GM23248 (cell line): ENCODE measurements at regions not wholly inside any gene's neighbourhood (a gene's known extent, or its start where the extent isn't known, plus 50 kb on each side); places are given as distances from the start of the nearest gene placed in this dataset.

Source experiments
- DNase-seq: peaks from one replicate; pipeline ENCODE4 v3.0.0-alpha.2; 2015
- H2AFZ ChIP-seq: fragments of 200-600 bp; sonication (generic); 2 replicates; pipeline ENCODE4 v1.6.1; 2016; ENCODE audit warnings: antibody characterized with exemption
- H3F3A ChIP-seq: fragments of 200-600 bp; sonication (generic); 2 replicates; pipeline ENCODE4 v1.6.1; 2016; ENCODE audit warnings: mild to moderate bottlenecking, antibody characterized with exemption, mixed run types; ENCODE audit not compliant: insufficient read depth
- H3K27ac ChIP-seq: fragments of 200-600 bp; sonication (generic); 2 replicates; pipeline ENCODE4 v1.5.1; 2016; ENCODE audit warnings: mild to moderate bottlenecking
- H3K27me3 ChIP-seq: fragments of 200-600 bp; sonication (generic); replicated peaks from 2 replicates; pipeline ENCODE4 v1.6.1; 2016; ENCODE audit warnings: mild to moderate bottlenecking; ENCODE audit not compliant: insufficient read depth
- H3K36me3 ChIP-seq: fragments of 200-600 bp; sonication (generic); 2 replicates; pipeline ENCODE4 v1.6.1; 2016; ENCODE audit warnings: low read depth, mild to moderate bottlenecking
- H3K4me1 ChIP-seq: fragments of 200-600 bp; sonication (generic); 2 replicates; pipeline ENCODE4 v1.6.1; 2016; ENCODE audit warnings: mild to moderate bottlenecking; ENCODE audit not compliant: insufficient read depth
- H3K4me2 ChIP-seq: fragments of 200-600 bp; sonication (generic); one replicate; pipeline ENCODE4 v1.6.1; 2016; ENCODE audit warnings: mild to moderate bottlenecking; ENCODE audit not compliant: unreplicated experiment
- H3K4me3 ChIP-seq: fragments of 200-600 bp; sonication (generic); 2 replicates; pipeline ENCODE4 v1.5.1; 2016; ENCODE audit warnings: mild to moderate bottlenecking
- H3K79me2 ChIP-seq: fragments of 200-600 bp; sonication (generic); 2 replicates; pipeline ENCODE4 v1.6.1; 2016; ENCODE audit warnings: mild to moderate bottlenecking; ENCODE audit not compliant: insufficient read depth
- H3K9ac ChIP-seq: fragments of 200-600 bp; sonication (generic); 2 replicates; pipeline ENCODE4 v1.6.1; 2016; ENCODE audit warnings: mild to moderate bottlenecking
- H3K9me2 ChIP-seq: fragments of 200-600 bp; sonication (generic); 2 replicates; pipeline ENCODE4 v1.6.1; 2016; ENCODE audit warnings: mixed run types, mild to moderate bottlenecking, moderate library complexity; ENCODE audit not compliant: insufficient read depth
- H3K9me3 ChIP-seq: fragments of 200-600 bp; sonication (generic); one replicate; pipeline ENCODE4 v1.6.1; 2017; ENCODE audit warnings: low read depth
- H4K20me1 ChIP-seq: fragments of 200-600 bp; sonication (generic); 2 replicates; pipeline ENCODE4 v1.6.0; 2016; ENCODE audit not compliant: insufficient read depth
- EZH2 ChIP-seq: fragments of 200-600 bp; sonication (generic); IDR thresholded peaks from 2 replicates; pipeline ENCODE4 v1.6.1; 2018; ENCODE audit warnings: antibody characterized with exemption, mild to moderate bottlenecking; ENCODE audit not compliant: insufficient read depth, poor library complexity, severe bottlenecking
- EZH2phosphoT487 ChIP-seq: fragments of 200-600 bp; sonication (generic); IDR thresholded peaks from 2 replicates; pipeline ENCODE4 v1.6.1; 2018; ENCODE audit warnings: antibody characterized with exemption, moderate library complexity, mild to moderate bottlenecking, low read depth; ENCODE audit not compliant: insufficient read depth
- WGBS, 2 experiments: methylation state at CpG; one replicate each; pipeline ENCODE4 v1.1.6; 2015 to 2017; ENCODE audit warnings: low lambda C conversion rate in 2 of 2, low coverage in 1 of 2; ENCODE audit errors: missing lambda C conversion rate in 2 of 2; 5-methylcytosine and 5-hydroxymethylcytosine counted together
- in situ Hi-C: fragments of 300-500 bp; cut with MboI; formaldehyde crosslinking; loops from 2 replicates; pipeline ENCODE4 v1.15.0; 2020

GRCh38 chr10:128759174-128759573 lies 633.0 kb upstream of the MKI67 start:
- H3K9me3 ChIP-seq, result no peaks in the 10 kb centered on the region
- H3K36me3 ChIP-seq, result no peaks in the 10 kb centered on the region
- WGBS, 2 experiments, result 64 to 70% methylated on average over 8 of the region's 8 CpGs
- no peaks in the 10 kb centered on the region for H4K20me1 ChIP-seq
- no peak overlapping the region for H3K4me2 ChIP-seq
- in situ Hi-C loops, result no loop called here
- no peaks in the 10 kb centered on the region for H3K79me2 ChIP-seq
- no peak for TF ChIP-seq EZH2phosphoT487
- TF ChIP-seq EZH2, result no peak
- H3K9ac ChIP-seq, result no peak overlapping the region
- H3K4me3 ChIP-seq, result no peak overlapping the region
- H2AFZ ChIP-seq, result no peak overlapping the region
- DNase-seq, result no peak
- no peaks in the 10 kb centered on the region for H3K27me3 ChIP-seq
- H3K4me1 ChIP-seq, result no peaks in the 10 kb centered on the region
- H3K27ac ChIP-seq, result no peak overlapping the region
- no peaks in the 10 kb centered on the region for H3K9me2 ChIP-seq
- no peaks in the 10 kb centered on the region for H3F3A ChIP-seq

- no peak overlapping the region for H3K9ac ChIP-seq
- no peaks in the 10 kb centered on the region for H3F3A ChIP-seq
- no peaks in the 10 kb centered on the region for H3K27me3 ChIP-seq
- no peak for TF ChIP-seq EZH2
- no peak for TF ChIP-seq EZH2phosphoT487
- 22 to 30% methylated on average over 4 of the region's 4 CpGs for WGBS, 2 experiments
- no peaks in the 10 kb centered on the region for H3K36me3 ChIP-seq
- no peaks in the 10 kb centered on the region for H3K4me1 ChIP-seq
- no peak for DNase-seq
- H3K79me2 ChIP-seq, result no peaks in the 10 kb centered on the region
- no peaks in the 10 kb centered on the region for H3K9me2 ChIP-seq
- no peak overlapping the region for H2AFZ ChIP-seq
- H3K4me2 ChIP-seq, result no peak overlapping the region
- H3K9me3 ChIP-seq, result no peaks in the 10 kb centered on the region
- H3K4me3 ChIP-seq, result no peak overlapping the region
- in situ Hi-C loops, result no loop called here
- no peak overlapping the region for H3K27ac ChIP-seq
- H4K20me1 ChIP-seq, result no peaks in the 10 kb centered on the region
Observed at GRCh38 chr10:128763588-128763987, 637.4 kb upstream of the MKI67 start.

- Histone ChIP-seq H3F3A (no peaks in the 10 kb centered on the region), H3K4me2 (no peak overlapping the region), H4K20me1 (no peaks in the 10 kb centered on the region), H2AFZ (no peak overlapping the region), H3K36me3 (no peaks in the 10 kb centered on the region), H3K27me3 (no peaks in the 10 kb centered on the region), H3K9me3 (no peaks in the 10 kb centered on the region), H3K9me2 (no peaks in the 10 kb centered on the region), H3K27ac (no peak overlapping the region), H3K4me3 (no peak overlapping the region), H3K9ac (no peak overlapping the region), H3K4me1 (no peaks in the 10 kb centered on the region), H3K79me2 (no peaks in the 10 kb centered on the region)
- TF ChIP-seq EZH2phosphoT487, result no peak
- TF ChIP-seq EZH2, result no peak
- DNase-seq, result no peak
- 36 to 38% methylated on average over 11 of the region's 11 CpGs for WGBS, 2 experiments
- in situ Hi-C loops, result no loop called here
Observed at GRCh38 chr10:128764190-128764589, 638.0 kb upstream of the MKI67 start.

GRCh38 chr10:128766915-128767314 lies 640.7 kb upstream of the MKI67 start:
- Histone ChIP-seq H4K20me1 (no peaks in the 10 kb centered on the region), H3K27ac (no peak overlapping the region), H3K4me2 (no peak overlapping the region), H3K4me1 (no peaks in the 10 kb centered on the region), H3K36me3 (no peaks in the 10 kb centered on the region), H3K9me2 (no peaks in the 10 kb centered on the region), H3K27me3 (no peaks in the 10 kb centered on the region), H3F3A (no peaks in the 10 kb centered on the region), H3K9ac (no peak overlapping the region), H3K79me2 (no peaks in the 10 kb centered on the region), H3K4me3 (no peak overlapping the region), H2AFZ (no peak overlapping the region), H3K9me3 (no peaks in the 10 kb centered on the region)
- in situ Hi-C loops, result no loop called here
- no peak for TF ChIP-seq EZH2
- no peak for TF ChIP-seq EZH2phosphoT487
- DNase-seq, result no peak
- WGBS, 2 experiments, result 19 to 31% methylated on average over 2 of the region's 2 CpGs

GRCh38 chr10:128774979-128775378 lies 648.8 kb upstream of the MKI67 start:
- Histone ChIP-seq H3K9ac (no peak overlapping the region), H3K27ac (no peak overlapping the region), H3K9me2 (no peaks in the 10 kb centered on the region), H3F3A (no peaks in the 10 kb centered on the region), H4K20me1 (no peaks in the 10 kb centered on the region), H2AFZ (no peak overlapping the region), H3K4me2 (no peak overlapping the region), H3K36me3 (no peaks in the 10 kb centered on the region), H3K27me3 (no peaks in the 10 kb centered on the region), H3K79me2 (no peaks in the 10 kb centered on the region), H3K4me1 (no peaks in the 10 kb centered on the region), H3K9me3 (no peaks in the 10 kb centered on the region), H3K4me3 (no peak overlapping the region)
- 43 to 59% methylated on average over 1 of the region's 1 CpG for WGBS, 2 experiments
- DNase-seq, result no peak
- in situ Hi-C loops, result no loop called here
- TF ChIP-seq EZH2phosphoT487, result no peak
- TF ChIP-seq EZH2, result no peak
